Limb (tissue), 2 donors: ENCODE measurements at regions not wholly inside any gene's neighbourhood (a gene's known extent, or its start where the extent isn't known, plus 50 kb on each side); places are given as distances from the start of the nearest gene placed in this dataset.
A peak's percentile ranks its signal among the peaks of the same experiment; 100 is the strongest.
"Not testable (repeated sequence)": the region's sequence is repeated elsewhere in the genome, so short reads cannot be mapped to it uniquely, and the experiment has no call there.

Experiments used
- DNase-seq, 2 donors: peaks; one replicate each; pipeline ENCODE4 v3.0.0-alpha.2; 2016; ENCODE audit errors: extremely low spot score in 2 of 2

- DNase-seq, result no peak
These were observed 478.9 kb upstream of the CAMK1G start for GRCh38 chr1:209104646-209105045.

- DNase-seq, result no peak
These were observed 477.8 kb upstream of the CAMK1G start for GRCh38 chr1:209105701-209106100.

- DNase-seq, result peak; percentile 46 to 59
These were observed 477.2 kb upstream of the CAMK1G start for GRCh38 chr1:209106237-209106741.

- no peak for DNase-seq
These were observed 476.7 kb upstream of the CAMK1G start for GRCh38 chr1:209106861-209107260.

GRCh38 chr1:209107535-209107934 lies 476.0 kb upstream of the CAMK1G start:
- DNase-seq, result no peak

- DNase-seq, result no peak
These were observed 474.3 kb upstream of the CAMK1G start for GRCh38 chr1:209109001-209109785.

GRCh38 chr1:209113521-209113920 lies 470.0 kb upstream of the CAMK1G start:
- DNase-seq, result no peak

GRCh38 chr1:209116705-209117104 lies 466.8 kb upstream of the CAMK1G start:
- DNase-seq, result no peak

- no peak for DNase-seq
These were observed 459.9 kb upstream of the CAMK1G start for GRCh38 chr1:209123601-209124000.

- not testable (repeated sequence) for DNase-seq
These were observed 454.4 kb upstream of the CAMK1G start for GRCh38 chr1:209129091-209129490.

- DNase-seq, result no peak
These were observed 452.6 kb upstream of the CAMK1G start for GRCh38 chr1:209130886-209131285.

- peak; percentile 8 to 29 for DNase-seq
These were observed 450.6 kb upstream of the CAMK1G start for GRCh38 chr1:209132736-209133467.

- no peak for DNase-seq
These were observed 449.5 kb upstream of the CAMK1G start for GRCh38 chr1:209134001-209134400.

GRCh38 chr1:209143916-209144315 lies 439.6 kb upstream of the CAMK1G start:
- no peak for DNase-seq

GRCh38 chr1:209150114-209150513 lies 433.4 kb upstream of the CAMK1G start:
- DNase-seq, result peak; percentile 55 to 66

- no peak for DNase-seq
These were observed 430.1 kb upstream of the CAMK1G start for GRCh38 chr1:209153411-209153810.

- peak in 1 of 2 donors; percentile 51 for DNase-seq
These were observed 428.6 kb upstream of the CAMK1G start for GRCh38 chr1:209154912-209155311.

GRCh38 chr1:209155546-209155945 lies 428.0 kb upstream of the CAMK1G start:
- DNase-seq, result no peak

- DNase-seq, result no peak
These were observed 426.5 kb upstream of the CAMK1G start for GRCh38 chr1:209156991-209157390.

GRCh38 chr1:209157546-209158249 lies 425.8 kb upstream of the CAMK1G start:
- no peak for DNase-seq

GRCh38 chr1:209158851-209159250 lies 424.7 kb upstream of the CAMK1G start:
- DNase-seq, result no peak

GRCh38 chr1:209160230-209160629 lies 423.3 kb upstream of the CAMK1G start:
- no peak for DNase-seq
